SJCRH30 (cell line): ENCODE measurements at regions not wholly inside any gene's neighbourhood (a gene's known extent, or its start where the extent isn't known, plus 50 kb on each side); places are given as distances from the start of the nearest gene placed in this dataset.

Source experiments
- DNase-seq, 2 experiments: peaks; one replicate each; pipeline ENCODE4 v3.0.0-alpha.2; 2015 to 2020
- H3K27ac ChIP-seq: fragments of 250-450 bp; sonication (Bioruptor Pico); 2 replicates; pipeline ENCODE4 v1.5.1; 2020; ENCODE audit warnings: mild to moderate bottlenecking, moderate library complexity
- H3K27me3 ChIP-seq: fragments of 250-450 bp; sonication (Bioruptor Pico); 2 replicates; pipeline ENCODE4 v1.5.1; 2020; ENCODE audit warnings: mild to moderate bottlenecking, moderate library complexity
- H3K36me3 ChIP-seq: fragments of 250-450 bp; sonication (Bioruptor Pico); 2 replicates; pipeline ENCODE4 v1.5.1; 2020; ENCODE audit warnings: mild to moderate bottlenecking, moderate library complexity
- H3K4me1 ChIP-seq: fragments of 250-450 bp; sonication (Bioruptor Pico); 2 replicates; pipeline ENCODE4 v1.5.1; 2020; ENCODE audit warnings: mild to moderate bottlenecking, moderate library complexity
- H3K4me3 ChIP-seq: fragments of 250-450 bp; sonication (Bioruptor Pico); 2 replicates; pipeline ENCODE4 v1.5.1; 2020; ENCODE audit warnings: mild to moderate bottlenecking, moderate library complexity
- H3K9me3 ChIP-seq: fragments of 250-450 bp; sonication (Bioruptor Pico); replicated peaks from 2 replicates; pipeline ENCODE4 v1.5.1; 2020; ENCODE audit warnings: mild to moderate bottlenecking, moderate library complexity

GRCh38 chr2:154603682-154604081, 94.8 kb upstream of the KCNJ3 start:
- H3K36me3 ChIP-seq = no peaks in the 10 kb centered on the region
- no peaks in the 10 kb centered on the region for H3K9me3 ChIP-seq
- H3K4me3 ChIP-seq = no peak overlapping the region
- DNase-seq = no peak
- no peaks in the 10 kb centered on the region for H3K27me3 ChIP-seq
- H3K4me1 ChIP-seq = no peaks in the 10 kb centered on the region
- no peak overlapping the region for H3K27ac ChIP-seq

DNA sequence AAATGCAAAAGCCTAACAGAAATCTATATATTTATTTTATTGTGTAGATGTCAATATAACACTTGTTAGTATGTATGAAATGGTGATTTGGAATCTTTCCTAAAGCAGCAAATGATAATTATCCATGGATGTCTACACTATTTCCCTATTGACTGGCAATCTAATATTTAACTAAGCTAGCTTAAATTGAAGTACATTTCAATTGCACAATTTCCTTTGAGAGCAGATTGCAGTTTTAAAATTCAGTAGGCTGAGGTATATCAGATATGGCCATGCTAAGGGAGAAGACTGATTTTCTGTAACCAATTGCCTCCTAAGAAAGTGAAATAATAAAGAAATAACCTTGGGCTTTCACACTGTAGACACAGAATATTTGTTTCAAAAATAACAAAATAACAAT, 90.1 kb upstream of the KCNJ3 start:
- no peaks in the 10 kb centered on the region for H3K27me3 ChIP-seq
- H3K9me3 ChIP-seq = no peaks in the 10 kb centered on the region
- H3K4me1 ChIP-seq = no peaks in the 10 kb centered on the region
- H3K27ac ChIP-seq = no peak overlapping the region
- H3K4me3 ChIP-seq = no peak overlapping the region
- DNase-seq = no peak
- no peaks in the 10 kb centered on the region for H3K36me3 ChIP-seq

DNA sequence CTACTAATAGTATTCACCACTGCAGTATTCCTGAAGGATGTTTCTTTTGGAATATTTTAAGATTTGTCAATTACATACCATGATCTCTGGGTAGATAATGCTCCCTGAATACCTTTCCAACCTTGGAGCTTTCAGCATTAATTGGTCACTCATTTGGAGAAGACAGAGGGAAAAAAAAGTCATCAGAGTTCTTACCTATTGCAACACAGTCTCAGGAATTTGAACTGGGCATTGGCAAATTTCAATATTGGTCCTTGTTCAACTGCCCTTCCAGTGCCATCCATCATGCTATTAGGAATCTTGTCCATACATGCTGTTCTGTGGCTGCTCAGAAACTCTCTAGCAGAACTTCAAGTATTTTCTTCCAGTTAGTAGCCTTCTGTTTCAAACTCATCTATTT, 83.6 kb upstream of the KCNJ3 start:
- no peak overlapping the region for H3K27ac ChIP-seq
- H3K9me3 ChIP-seq = no peaks in the 10 kb centered on the region
- DNase-seq = no peak
- no peaks in the 10 kb centered on the region for H3K36me3 ChIP-seq
- no peaks in the 10 kb centered on the region for H3K27me3 ChIP-seq
- H3K4me3 ChIP-seq = no peak overlapping the region
- no peaks in the 10 kb centered on the region for H3K4me1 ChIP-seq

DNA sequence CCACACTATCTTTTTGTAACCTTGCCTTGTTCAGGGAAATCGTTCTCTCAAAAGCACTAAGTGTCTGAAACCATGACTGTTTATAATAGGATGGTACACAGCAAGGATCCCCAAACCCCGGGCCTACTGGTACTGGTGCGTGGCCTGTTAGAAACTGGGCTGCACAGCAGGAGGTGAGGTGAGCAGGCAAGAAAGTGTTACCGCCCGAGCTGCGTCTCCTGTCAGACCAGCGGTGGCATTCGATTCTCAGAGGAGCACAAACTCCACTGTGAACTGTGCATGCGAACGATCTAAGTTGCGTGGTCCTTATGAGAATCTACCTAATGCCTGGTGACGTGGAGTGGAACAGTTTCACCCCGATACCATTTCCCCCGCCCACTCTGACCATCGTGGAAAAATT, 81.8 kb upstream of the KCNJ3 start:
- no peaks in the 10 kb centered on the region for H3K36me3 ChIP-seq

DNA sequence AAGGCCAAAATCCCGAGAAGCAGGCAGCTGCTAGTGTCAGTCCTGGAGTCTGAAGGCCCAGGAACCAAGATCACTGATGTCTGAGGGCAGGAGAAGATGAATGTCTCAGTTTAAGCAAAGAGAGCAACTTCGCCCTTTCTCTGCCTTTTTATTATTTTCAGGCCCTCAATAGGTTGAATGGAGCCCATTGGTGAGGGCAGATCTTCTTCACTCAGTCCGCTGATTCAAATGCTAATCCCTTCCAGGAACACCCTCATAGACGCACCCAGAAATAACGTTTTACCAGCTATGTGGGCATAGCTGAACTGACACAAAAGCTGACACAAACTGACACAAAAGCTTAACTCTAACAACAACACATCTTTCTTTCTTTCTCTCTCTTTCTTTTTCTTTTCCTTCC, 78.0 kb upstream of the KCNJ3 start:
- H3K4me1 ChIP-seq = no peaks in the 10 kb centered on the region
- no peaks in the 10 kb centered on the region for H3K9me3 ChIP-seq
- no peaks in the 10 kb centered on the region for H3K36me3 ChIP-seq
- no peak overlapping the region for H3K4me3 ChIP-seq
- no peaks in the 10 kb centered on the region for H3K27me3 ChIP-seq
- DNase-seq = peak in 1 of 2 experiments; percentile 32
- H3K27ac ChIP-seq = no peak overlapping the region

More for the DNA sequence above, 81.8 kb upstream of the KCNJ3 start:
- no peaks in the 10 kb centered on the region for H3K27me3 ChIP-seq
- no peaks in the 10 kb centered on the region for H3K4me1 ChIP-seq
- no peaks in the 10 kb centered on the region for H3K9me3 ChIP-seq
- H3K27ac ChIP-seq = no peak overlapping the region
- DNase-seq = no peak
- no peak overlapping the region for H3K4me3 ChIP-seq

GRCh38 chr2:154623819-154624218, 74.7 kb upstream of the KCNJ3 start:
- DNase-seq = peak; percentile 7 to 51
- H3K9me3 ChIP-seq = no peaks in the 10 kb centered on the region

GRCh38 chr2:154637456-154637855, 61.0 kb upstream of the KCNJ3 start:
- H3K4me3 ChIP-seq = no peak overlapping the region
- no peaks in the 10 kb centered on the region for H3K36me3 ChIP-seq
- H3K4me1 ChIP-seq = no peaks in the 10 kb centered on the region
- DNase-seq = no peak
- no peak overlapping the region for H3K27ac ChIP-seq
- no peaks in the 10 kb centered on the region for H3K9me3 ChIP-seq
- no peaks in the 10 kb centered on the region for H3K27me3 ChIP-seq

More at GRCh38 chr2:154623819-154624218, 74.7 kb upstream of the KCNJ3 start:
- Histone ChIP-seq H3K4me1 (no peaks in the 10 kb centered on the region), H3K36me3 (no peaks in the 10 kb centered on the region), H3K27ac (no peak overlapping the region), H3K4me3 (no peak overlapping the region), H3K27me3 (no peaks in the 10 kb centered on the region)

- no peaks in the 10 kb centered on the region for H3K9me3 ChIP-seq
- no peaks in the 10 kb centered on the region for H3K27me3 ChIP-seq
- DNase-seq = no peak
- H3K27ac ChIP-seq = no peak overlapping the region
- H3K4me1 ChIP-seq = no peaks in the 10 kb centered on the region
- no peaks in the 10 kb centered on the region for H3K36me3 ChIP-seq
- no peak overlapping the region for H3K4me3 ChIP-seq
These were observed 59.7 kb upstream of the KCNJ3 start for GRCh38 chr2:154638783-154639182.

DNA sequence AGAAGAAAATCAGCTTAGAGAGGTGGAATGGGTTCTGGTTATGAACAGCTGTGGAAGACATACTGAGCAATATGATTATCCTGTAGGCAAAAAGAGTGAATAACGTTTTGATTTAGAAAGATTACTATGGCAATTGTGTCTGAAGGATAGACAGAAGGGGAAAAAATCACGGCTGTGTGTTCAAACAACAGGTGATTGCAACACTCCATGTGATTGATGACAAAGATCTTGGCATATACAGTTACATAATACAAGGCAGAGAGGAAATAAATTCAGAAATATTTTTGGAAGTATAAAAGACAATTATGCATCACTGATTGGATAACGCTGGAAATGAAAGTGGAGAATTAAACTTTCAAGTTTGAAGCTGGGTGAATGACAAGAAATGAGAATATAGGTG, 58.5 kb upstream of the KCNJ3 start:
- no peaks in the 10 kb centered on the region for H3K36me3 ChIP-seq
- no peaks in the 10 kb centered on the region for H3K9me3 ChIP-seq
- no peaks in the 10 kb centered on the region for H3K4me1 ChIP-seq
- H3K27me3 ChIP-seq = no peaks in the 10 kb centered on the region
- no peak overlapping the region for H3K4me3 ChIP-seq
- H3K27ac ChIP-seq = no peak overlapping the region
- no peak for DNase-seq
